DND-41 (cell line): ENCODE measurements at regions not wholly inside any gene's neighbourhood (a gene's known extent, or its start where the extent isn't known, plus 50 kb on each side); places are given as distances from the start of the nearest gene placed in this dataset.

Source experiments
- EZH2 ChIP-seq: IDR thresholded peaks from 3 replicates; pipeline ENCODE4 v1.6.1; 2012; ENCODE audit warnings: borderline replicate concordance, low read depth, mild to moderate bottlenecking, moderate library complexity, low read length, inconsistent platforms; ENCODE audit not compliant: severe bottlenecking
- TF ChIP-seq, protein P1 (sequence below): IDR thresholded peaks from 2 replicates; pipeline ENCODE4 v1.5.1; 2012; ENCODE audit warnings: borderline replicate concordance, low read length, moderate library complexity, mild to moderate bottlenecking; ENCODE audit not compliant: poor library complexity, severe bottlenecking; ENCODE audit errors: extremely low read depth

DNA sequence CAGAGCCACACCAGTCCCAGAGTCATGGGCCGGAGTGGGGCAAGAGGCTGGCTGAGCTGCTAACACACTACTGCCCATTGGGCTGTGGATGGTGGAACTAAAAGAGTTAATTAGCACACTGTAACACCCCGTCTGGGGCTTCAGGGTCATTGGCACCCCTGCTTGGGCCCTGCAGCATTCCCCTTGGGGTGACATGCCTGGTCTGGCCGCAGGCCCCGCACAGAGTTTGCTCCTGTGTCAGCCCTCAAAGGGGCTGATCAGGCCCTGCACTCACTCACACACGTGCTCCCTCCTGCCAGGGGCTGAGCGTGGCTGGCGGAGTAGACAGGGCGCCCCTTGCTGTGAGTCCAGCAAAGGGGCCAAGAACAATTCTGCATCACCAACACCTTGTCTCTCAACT, 1499.6 kb upstream of the TMEM132C start:
- TF ChIP-seq, protein P1, sequence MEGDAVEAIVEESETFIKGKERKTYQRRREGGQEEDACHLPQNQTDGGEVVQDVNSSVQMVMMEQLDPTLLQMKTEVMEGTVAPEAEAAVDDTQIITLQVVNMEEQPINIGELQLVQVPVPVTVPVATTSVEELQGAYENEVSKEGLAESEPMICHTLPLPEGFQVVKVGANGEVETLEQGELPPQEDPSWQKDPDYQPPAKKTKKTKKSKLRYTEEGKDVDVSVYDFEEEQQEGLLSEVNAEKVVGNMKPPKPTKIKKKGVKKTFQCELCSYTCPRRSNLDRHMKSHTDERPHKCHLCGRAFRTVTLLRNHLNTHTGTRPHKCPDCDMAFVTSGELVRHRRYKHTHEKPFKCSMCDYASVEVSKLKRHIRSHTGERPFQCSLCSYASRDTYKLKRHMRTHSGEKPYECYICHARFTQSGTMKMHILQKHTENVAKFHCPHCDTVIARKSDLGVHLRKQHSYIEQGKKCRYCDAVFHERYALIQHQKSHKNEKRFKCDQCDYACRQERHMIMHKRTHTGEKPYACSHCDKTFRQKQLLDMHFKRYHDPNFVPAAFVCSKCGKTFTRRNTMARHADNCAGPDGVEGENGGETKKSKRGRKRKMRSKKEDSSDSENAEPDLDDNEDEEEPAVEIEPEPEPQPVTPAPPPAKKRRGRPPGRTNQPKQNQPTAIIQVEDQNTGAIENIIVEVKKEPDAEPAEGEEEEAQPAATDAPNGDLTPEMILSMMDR, result no peak
- no peak for TF ChIP-seq EZH2
